GM21528 (cell line): ENCODE measurements at regions not wholly inside any gene's neighbourhood (a gene's known extent, or its start where the extent isn't known, plus 50 kb on each side); places are given as distances from the start of the nearest gene placed in this dataset.

ENCODE experiments used
- ATAC-seq: cut with Tn5 transposase; IDR thresholded peaks from one replicate; pipeline ENCODE4 v1.9.1; 2021; ENCODE audit warnings: mild to moderate bottlenecking, moderate library complexity; ENCODE audit not compliant: unreplicated experiment, low FRiP score

GRCh38 chr10:4120096-4120853 lies 335.3 kb upstream of the KLF6 start:
- ATAC-seq: no peak

- ATAC-seq: no peak
Measured at GRCh38 chr10:4119107-4119506, 334.1 kb upstream of the KLF6 start.

GRCh38 chr10:4117604-4118003 lies 332.6 kb upstream of the KLF6 start:
- no peak for ATAC-seq

GRCh38 chr10:4111643-4112042 lies 326.6 kb upstream of the KLF6 start:
- no peak for ATAC-seq

- ATAC-seq: no peak
Measured at GRCh38 chr10:4109469-4109868, 324.5 kb upstream of the KLF6 start.

GRCh38 chr10:4108693-4109092 lies 323.7 kb upstream of the KLF6 start:
- no peak for ATAC-seq

- ATAC-seq: no peak
Measured at GRCh38 chr10:4107285-4107851, 322.4 kb upstream of the KLF6 start.

GRCh38 chr10:4103603-4104002 lies 318.6 kb upstream of the KLF6 start:
- no peak for ATAC-seq

- ATAC-seq: no peak
Measured at GRCh38 chr10:4102802-4103344, 317.9 kb upstream of the KLF6 start.

- ATAC-seq: no peak
Measured at GRCh38 chr10:4101918-4102654, 317.1 kb upstream of the KLF6 start.

- no peak for ATAC-seq
Measured at GRCh38 chr10:4100380-4100779, 315.4 kb upstream of the KLF6 start.

- ATAC-seq: no peak
Measured at GRCh38 chr10:4099202-4099601, 314.2 kb upstream of the KLF6 start.

GRCh38 chr10:4095166-4095917 lies 310.3 kb upstream of the KLF6 start:
- ATAC-seq: no peak

- no peak for ATAC-seq
Measured at GRCh38 chr10:4094751-4095150, 309.7 kb upstream of the KLF6 start.

- no peak for ATAC-seq
Measured at GRCh38 chr10:4093438-4093837, 308.4 kb upstream of the KLF6 start.

- ATAC-seq: no peak
Measured at GRCh38 chr10:4088354-4089066, 303.5 kb upstream of the KLF6 start.

- no peak for ATAC-seq
Measured at GRCh38 chr10:4086131-4086898, 301.3 kb upstream of the KLF6 start.

- no peak for ATAC-seq
Measured at GRCh38 chr10:4083509-4084003, 298.5 kb upstream of the KLF6 start.

GRCh38 chr10:4082861-4083260 lies 297.9 kb upstream of the KLF6 start:
- ATAC-seq: no peak
